GM23338 (cell line): ENCODE measurements at regions not wholly inside any gene's neighbourhood (a gene's known extent, or its start where the extent isn't known, plus 50 kb on each side); places are given as distances from the start of the nearest gene placed in this dataset.
"Not testable (repeated sequence)": the region's sequence is repeated elsewhere in the genome, so short reads cannot be mapped to it uniquely, and the experiment has no call there.

Experiments
- ATAC-seq: fragments of 200-7000 bp; cut with Tn5 transposase; 3 replicates; pipeline ENCODE4 v1.9.1; 2020
- DNase-seq: peaks from one replicate; pipeline ENCODE4 v3.0.0-alpha.2; 2015; ENCODE audit warnings: low spot score
- H2AFZ ChIP-seq: fragments of 200-600 bp; sonication (generic); 2 replicates; pipeline ENCODE4 v1.8.0; 2016; ENCODE audit warnings: antibody characterized with exemption, mild to moderate bottlenecking, moderate library complexity
- H3F3A ChIP-seq: fragments of 200-600 bp; sonication (generic); replicated peaks from 2 replicates; pipeline ENCODE4 v1.8.0; 2017; ENCODE audit warnings: antibody characterized with exemption, mixed run types, low read depth
- H3K27ac ChIP-seq: fragments of 200-600 bp; sonication (generic); 2 replicates; pipeline ENCODE4 v1.6.1; 2016; ENCODE audit warnings: low read depth
- H3K27me3 ChIP-seq: fragments of 200-600 bp; sonication (generic); 2 replicates; pipeline ENCODE4 v1.8.0; 2016; ENCODE audit warnings: mild to moderate bottlenecking, mixed run types, moderate library complexity; ENCODE audit not compliant: insufficient read depth
- H3K36me3 ChIP-seq: fragments of 200-600 bp; sonication (generic); 2 replicates; pipeline ENCODE4 v1.8.0; 2016; ENCODE audit warnings: mild to moderate bottlenecking; ENCODE audit not compliant: insufficient read depth
- H3K4me1 ChIP-seq: fragments of 200-600 bp; sonication (generic); 2 replicates; pipeline ENCODE4 v1.8.0; 2016; ENCODE audit warnings: mild to moderate bottlenecking, moderate library complexity; ENCODE audit not compliant: insufficient read depth
- H3K4me2 ChIP-seq: fragments of 200-600 bp; sonication (generic); 2 replicates; pipeline ENCODE4 v1.7.1; 2017; ENCODE audit warnings: mixed run types
- H3K4me3 ChIP-seq: fragments of 200-600 bp; sonication (generic); 2 replicates; pipeline ENCODE4 v1.6.1; 2016; ENCODE audit warnings: mixed run types
- H3K79me2 ChIP-seq: fragments of 200-600 bp; sonication (generic); replicated peaks from 2 replicates; pipeline ENCODE4 v1.8.0; 2017; ENCODE audit warnings: mild to moderate bottlenecking; ENCODE audit not compliant: insufficient read depth
- H3K9me2 ChIP-seq: fragments of 200-600 bp; sonication (generic); 2 replicates; pipeline ENCODE4 v1.8.0; 2017; ENCODE audit not compliant: insufficient read depth
- H4K20me1 ChIP-seq: fragments of 200-600 bp; sonication (generic); replicated peaks from 2 replicates; pipeline ENCODE4 v1.8.0; 2017; ENCODE audit warnings: mild to moderate bottlenecking; ENCODE audit not compliant: insufficient read depth
- H3K27ac Mint-ChIP-seq: 2 replicates; pipeline ENCODE4 v1.8.0; 2020; ENCODE audit warnings: inconsistent platforms, mild to moderate bottlenecking, moderate library complexity, mixed read lengths
- H3K27me3 Mint-ChIP-seq: 3 replicates; pipeline ENCODE4 v1.8.0; 2022; ENCODE audit warnings: low read depth, mild to moderate bottlenecking, moderate library complexity, mixed read lengths, inconsistent platforms; ENCODE audit not compliant: insufficient read depth, poor library complexity
- H3K36me3 Mint-ChIP-seq: 3 replicates; pipeline ENCODE4 v1.8.0; 2021; ENCODE audit warnings: low read depth, mild to moderate bottlenecking, inconsistent platforms, moderate library complexity, mixed read lengths
- H3K4me1 Mint-ChIP-seq: 3 replicates; pipeline ENCODE4 v1.8.0; 2020; ENCODE audit warnings: mild to moderate bottlenecking, inconsistent platforms, mixed read lengths
- H3K4me3 Mint-ChIP-seq: 3 replicates; pipeline ENCODE4 v1.8.0; 2021; ENCODE audit warnings: moderate library complexity, mild to moderate bottlenecking, inconsistent platforms, mixed read lengths
- H3K9me3 Mint-ChIP-seq: 3 replicates; pipeline ENCODE4 v1.8.0; 2020; ENCODE audit warnings: moderate library complexity, mild to moderate bottlenecking, inconsistent platforms, mixed read lengths
- CREB1 ChIP-seq: fragments of 250-450 bp; sonication (Bioruptor Pico); IDR thresholded peaks from 2 replicates; pipeline ENCODE4 v1.5.0; 2020; ENCODE audit warnings: low read depth, mild to moderate bottlenecking, moderate library complexity
- ETS1 ChIP-seq: IDR thresholded peaks from 2 replicates; pipeline ENCODE4 v1.6.1; 2016; ENCODE audit warnings: antibody characterized with exemption
- EZH2 ChIP-seq: fragments of 200-600 bp; sonication (generic); IDR thresholded peaks from one replicate; pipeline ENCODE4 v1.8.0; 2017; ENCODE audit warnings: antibody characterized with exemption, mild to moderate bottlenecking, low read depth; ENCODE audit not compliant: unreplicated experiment
- EZH2phosphoT487 ChIP-seq: fragments of 200-600 bp; sonication (generic); IDR thresholded peaks from one replicate; pipeline ENCODE4 v1.8.1; 2018; ENCODE audit warnings: antibody characterized with exemption; ENCODE audit not compliant: unreplicated experiment
- JUNB ChIP-seq: IDR thresholded peaks from one replicate; pipeline ENCODE4 v1.6.1; 2016; ENCODE audit warnings: antibody characterized with exemption; ENCODE audit not compliant: unreplicated experiment
- POLR2AphosphoS5 ChIP-seq: IDR thresholded peaks from 2 replicates; pipeline ENCODE4 v1.6.1; 2016; ENCODE audit warnings: antibody characterized with exemption, low read depth
- ZNF331 ChIP-seq: fragments of 250-450 bp; sonication (Bioruptor Pico); IDR thresholded peaks from 2 replicates; pipeline ENCODE4 v1.5.0; 2020; ENCODE audit warnings: low read depth, mild to moderate bottlenecking, moderate library complexity

- Histone ChIP-seq H3K36me3 (no peaks in the 10 kb centered on the region), H3K27ac (no peak overlapping the region), H3K4me1 (no peaks in the 10 kb centered on the region), H3K4me3 (no peak overlapping the region), H3K9me2 (no peaks in the 10 kb centered on the region), H2AFZ (no peak overlapping the region), H3K4me2 (no peak overlapping the region), H3K27me3 (no peaks in the 10 kb centered on the region), H4K20me1 (no peaks in the 10 kb centered on the region), H3F3A (no peaks in the 10 kb centered on the region), H3K79me2 (no peaks in the 10 kb centered on the region)
- H3K27me3 Mint-ChIP-seq = no peaks in the 10 kb centered on the region
- H3K36me3 Mint-ChIP-seq = no peaks in the 10 kb centered on the region
- no peak for ATAC-seq
- no peak for DNase-seq
- H3K27ac Mint-ChIP-seq = no peak overlapping the region
- no peak overlapping the region for H3K4me3 Mint-ChIP-seq
- TF ChIP-seq ZNF331 (CRISPR knock-in tag) (no peak), JUNB (no peak), EZH2phosphoT487 (no peak), POLR2AphosphoS5 (no peak), EZH2 (no peak)
- peaks cover 5% of the 10 kb centered on the region; the same call in 2 of the 3 replicates for H3K4me1 Mint-ChIP-seq
- peaks cover 9% of the 10 kb centered on the region for H3K9me3 Mint-ChIP-seq
These were observed 327.5 kb upstream of the FGF16 start for GRCh38 chrX:77119706-77120105.

GRCh38 chrX:77123917-77124316 lies 323.3 kb upstream of the FGF16 start:
- H3K27me3 Mint-ChIP-seq, H3K4me2 ChIP-seq, H4K20me1 ChIP-seq, DNase-seq, ATAC-seq, H3K4me3 Mint-ChIP-seq, H3K36me3 Mint-ChIP-seq, H3K9me2 ChIP-seq, H3K27ac ChIP-seq, H3K4me1 ChIP-seq, H3K36me3 ChIP-seq, H3K4me1 Mint-ChIP-seq, H3K27ac Mint-ChIP-seq, H3K27me3 ChIP-seq, H3K4me3 ChIP-seq, H3F3A ChIP-seq, H3K79me2 ChIP-seq, H2AFZ ChIP-seq: not testable (repeated sequence)
- H3K9me3 Mint-ChIP-seq = peaks cover 26% of the 10 kb centered on the region

GRCh38 chrX:77127571-77127970 lies 319.6 kb upstream of the FGF16 start:
- H3K9me3 Mint-ChIP-seq = peaks cover 28% of the 10 kb centered on the region
- H3K9me2 ChIP-seq, H3F3A ChIP-seq, H3K79me2 ChIP-seq, H3K36me3 ChIP-seq, H3K27me3 Mint-ChIP-seq, H4K20me1 ChIP-seq, H2AFZ ChIP-seq, H3K27me3 ChIP-seq, H3K4me1 ChIP-seq, H3K36me3 Mint-ChIP-seq, H3K4me1 Mint-ChIP-seq, H3K4me3 ChIP-seq, ATAC-seq, DNase-seq, H3K27ac ChIP-seq, H3K4me3 Mint-ChIP-seq, H3K4me2 ChIP-seq, H3K27ac Mint-ChIP-seq: not testable (repeated sequence)

GRCh38 chrX:77143907-77144306 lies 303.3 kb upstream of the FGF16 start:
- H3K9me2 ChIP-seq = no peaks in the 10 kb centered on the region
- H3K4me3 Mint-ChIP-seq = no peak overlapping the region
- H3K36me3 Mint-ChIP-seq = no peaks in the 10 kb centered on the region
- H3K36me3 ChIP-seq = no peaks in the 10 kb centered on the region
- no peak for DNase-seq
- H3K27ac Mint-ChIP-seq = no peak overlapping the region
- no peaks in the 10 kb centered on the region for H3K4me1 Mint-ChIP-seq
- no peak overlapping the region for H2AFZ ChIP-seq
- H3K4me3 ChIP-seq = no peak overlapping the region
- no peaks in the 10 kb centered on the region for H3K79me2 ChIP-seq
- H3K9me3 Mint-ChIP-seq = peaks cover 34% of the 10 kb centered on the region
- H3F3A ChIP-seq = no peaks in the 10 kb centered on the region
- H3K27me3 Mint-ChIP-seq = peaks cover 1% of the 10 kb centered on the region
- no peak overlapping the region for H3K4me2 ChIP-seq
- H4K20me1 ChIP-seq = no peaks in the 10 kb centered on the region
- no peak for ATAC-seq
- TF ChIP-seq EZH2phosphoT487 (no peak), CREB1 (no peak), ETS1 (no peak)
- no peaks in the 10 kb centered on the region for H3K4me1 ChIP-seq
- no peaks in the 10 kb centered on the region for H3K27me3 ChIP-seq
- no peak overlapping the region for H3K27ac ChIP-seq
